ENCODE measurements at regions not wholly inside any gene's neighbourhood (a gene's known extent, or its start where the extent isn't known, plus 50 kb on each side); places are given as distances from the start of the nearest gene placed in this dataset.

DNA sequence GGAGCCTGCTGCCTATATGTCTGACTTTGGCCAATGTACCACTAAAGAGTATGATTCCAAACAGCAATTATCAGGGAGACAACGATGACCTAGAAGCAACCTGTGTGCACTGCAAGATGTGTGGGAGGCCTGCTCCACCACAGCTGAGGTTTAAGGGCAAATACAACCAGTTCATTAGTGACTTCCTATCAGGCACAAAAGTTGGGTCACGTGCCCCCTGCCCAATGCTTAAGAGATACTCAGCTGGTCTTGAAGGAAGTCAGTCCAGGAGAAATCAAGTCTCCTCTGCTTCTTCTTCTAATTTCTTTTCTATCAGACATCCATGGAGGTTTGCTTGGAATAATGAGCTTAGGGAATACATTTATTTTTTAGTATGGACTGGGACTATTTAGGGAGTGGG lies 296.0 kb downstream of the HLX start:
- TF ChIP-seq POLR2A (IDR thresholded peaks at IDR 0.05) (no peak), POLR2AphosphoS5 (IDR thresholded peaks at IDR 0.05) (no peak), EP300 (IDR thresholded peaks at IDR 0.05) (no peak)
- TF ChIP-seq, protein P1, sequence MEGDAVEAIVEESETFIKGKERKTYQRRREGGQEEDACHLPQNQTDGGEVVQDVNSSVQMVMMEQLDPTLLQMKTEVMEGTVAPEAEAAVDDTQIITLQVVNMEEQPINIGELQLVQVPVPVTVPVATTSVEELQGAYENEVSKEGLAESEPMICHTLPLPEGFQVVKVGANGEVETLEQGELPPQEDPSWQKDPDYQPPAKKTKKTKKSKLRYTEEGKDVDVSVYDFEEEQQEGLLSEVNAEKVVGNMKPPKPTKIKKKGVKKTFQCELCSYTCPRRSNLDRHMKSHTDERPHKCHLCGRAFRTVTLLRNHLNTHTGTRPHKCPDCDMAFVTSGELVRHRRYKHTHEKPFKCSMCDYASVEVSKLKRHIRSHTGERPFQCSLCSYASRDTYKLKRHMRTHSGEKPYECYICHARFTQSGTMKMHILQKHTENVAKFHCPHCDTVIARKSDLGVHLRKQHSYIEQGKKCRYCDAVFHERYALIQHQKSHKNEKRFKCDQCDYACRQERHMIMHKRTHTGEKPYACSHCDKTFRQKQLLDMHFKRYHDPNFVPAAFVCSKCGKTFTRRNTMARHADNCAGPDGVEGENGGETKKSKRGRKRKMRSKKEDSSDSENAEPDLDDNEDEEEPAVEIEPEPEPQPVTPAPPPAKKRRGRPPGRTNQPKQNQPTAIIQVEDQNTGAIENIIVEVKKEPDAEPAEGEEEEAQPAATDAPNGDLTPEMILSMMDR (IDR thresholded peaks at IDR 0.05), result no peak
- no peak for ATAC-seq (ENCODE audit: low FRiP score in 2 of 2)
- WGBS, 2 donors, result 73 to 86% methylated on average over 2 of the region's 2 CpGs

DNA sequence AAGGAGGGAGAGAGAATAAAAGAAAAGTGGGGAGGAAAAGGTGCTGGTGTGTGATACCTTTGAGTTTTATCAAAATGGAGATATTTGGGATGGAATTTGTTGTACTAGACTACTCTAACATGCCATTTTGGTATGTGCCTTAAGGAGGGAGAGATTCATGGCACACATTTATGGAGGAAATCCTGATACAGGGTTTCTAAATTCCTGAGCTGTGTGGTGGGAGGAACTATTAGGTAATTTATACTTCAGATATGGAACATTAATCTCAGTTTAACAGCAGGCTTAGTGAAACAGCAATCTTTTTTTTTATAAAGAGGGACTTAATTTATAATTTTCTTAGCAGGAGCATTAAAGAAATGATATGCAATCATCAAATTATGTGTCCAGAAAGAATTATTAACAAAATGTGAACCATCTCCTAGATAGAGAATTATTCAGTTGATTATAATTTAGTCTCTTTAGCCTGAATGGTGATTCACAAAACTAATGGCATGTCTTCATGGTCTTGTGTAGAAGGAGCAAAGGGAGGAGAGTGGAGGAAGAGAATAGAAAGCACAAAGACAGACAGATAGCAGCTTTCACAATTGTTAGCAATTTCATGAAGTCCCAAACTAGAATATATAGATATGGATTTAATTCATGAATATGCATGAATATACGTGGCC lies 301.6 kb downstream of the HLX start:
- ATAC-seq (ENCODE audit: low FRiP score in 2 of 2), result no peak
- no peak overlapping the region for H3K27ac ChIP-seq
- no peak overlapping the region for H3K4me3 ChIP-seq
- H3K36me3 ChIP-seq, result no peaks in the 10 kb centered on the region
- 88 to 92% methylated on average over 1 of the region's 1 CpG for WGBS, 2 donors
- no peak for TF ChIP-seq POLR2AphosphoS5 (IDR thresholded peaks at IDR 0.05)
- no peak for TF ChIP-seq POLR2A (IDR thresholded peaks at IDR 0.05)
- TF ChIP-seq, protein P1 (IDR thresholded peaks at IDR 0.05), result no peak
- no peak for TF ChIP-seq EP300 (IDR thresholded peaks at IDR 0.05)
- H3K27me3 ChIP-seq, result no peaks in the 10 kb centered on the region
- H3K9me3 ChIP-seq, result no peaks in the 10 kb centered on the region
- no peaks in the 10 kb centered on the region for H3K4me1 ChIP-seq
- no peak for DNase-seq

More for the DNA sequence above, 296.0 kb downstream of the HLX start:
- DNase-seq, result no peak
- Histone ChIP-seq H3K9me3 (no peaks in the 10 kb centered on the region), H3K36me3 (no peaks in the 10 kb centered on the region), H3K27ac (no peak overlapping the region), H3K4me1 (no peaks in the 10 kb centered on the region), H3K27me3 (no peaks in the 10 kb centered on the region), H3K4me3 (no peak overlapping the region)

DNA sequence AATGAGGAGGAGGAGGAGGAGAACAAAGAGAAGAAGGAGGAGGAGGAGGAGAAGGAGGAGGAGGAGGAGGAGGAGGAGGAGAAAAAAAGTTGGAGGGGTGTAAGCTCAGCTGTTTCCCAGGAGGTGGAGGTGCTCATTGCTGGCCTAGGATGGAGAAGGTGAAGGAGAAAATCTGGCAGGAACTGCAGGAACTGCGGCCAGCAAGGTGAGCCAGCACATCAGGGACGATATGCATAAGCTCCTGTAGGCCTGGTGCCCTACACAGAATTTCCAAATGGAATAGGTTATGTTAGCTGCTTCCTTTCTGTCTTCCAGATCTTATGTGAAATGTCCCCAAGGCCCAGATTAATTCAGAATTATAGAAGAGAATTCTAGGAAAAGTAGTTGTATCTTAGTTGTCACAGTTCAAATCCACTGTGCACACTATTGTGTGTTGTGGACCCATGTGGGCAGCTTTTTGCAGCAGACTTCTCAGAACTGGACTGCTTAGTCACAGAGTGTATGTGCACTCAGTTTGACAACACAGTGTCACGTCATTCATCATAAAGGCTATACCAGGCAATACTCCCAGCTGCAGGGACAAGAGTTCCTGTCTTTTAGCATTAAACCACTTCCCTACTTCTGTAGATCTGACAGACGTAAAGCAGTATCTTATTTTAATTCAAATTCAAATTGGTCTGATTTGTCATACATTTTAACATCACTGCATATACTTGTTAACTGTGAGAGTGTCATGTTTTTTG lies 303.7 kb downstream of the HLX start:
- H3K4me1 ChIP-seq, result peaks cover 0 to 3% (median 0%) of the 10 kb centered on the region in 4 donors
- no peaks in the 10 kb centered on the region for H3K9me3 ChIP-seq
- H3K27me3 ChIP-seq, result no peaks in the 10 kb centered on the region
- DNase-seq (peak in 1 of 2 donors; percentile 33), ATAC-seq (ENCODE audit: low FRiP score in 2 of 2) (peak; percentile 59 to 65)
- TF ChIP-seq POLR2AphosphoS5 (IDR thresholded peaks at IDR 0.05) (no peak), EP300 (IDR thresholded peaks at IDR 0.05) (no peak), POLR2A (IDR thresholded peaks at IDR 0.05) (no peak)
- TF ChIP-seq, protein P1 (IDR thresholded peaks at IDR 0.05), result no peak
- WGBS, 2 donors, result 71 to 73% methylated on average over 4 of the region's 4 CpGs
- H3K4me3 ChIP-seq, result no peak overlapping the region
- no peaks in the 10 kb centered on the region for H3K36me3 ChIP-seq
- no peak overlapping the region for H3K27ac ChIP-seq

- peaks cover 0 to 4% (median 0%) of the 10 kb centered on the region in 4 donors for H3K4me1 ChIP-seq
- TF ChIP-seq, protein P1 (IDR thresholded peaks at IDR 0.05), result no peak
- TF ChIP-seq EP300 (IDR thresholded peaks at IDR 0.05), result no peak
- no peak for TF ChIP-seq POLR2AphosphoS5 (IDR thresholded peaks at IDR 0.05)
- no peak for TF ChIP-seq POLR2A (IDR thresholded peaks at IDR 0.05)
- ATAC-seq (ENCODE audit: low FRiP score in 2 of 2) (no peak), DNase-seq (no peak)
- H3K9me3 ChIP-seq, result no peaks in the 10 kb centered on the region
- no peak overlapping the region for H3K27ac ChIP-seq
- H3K36me3 ChIP-seq, result no peaks in the 10 kb centered on the region
- H3K27me3 ChIP-seq, result no peaks in the 10 kb centered on the region
- H3K4me3 ChIP-seq, result no peak overlapping the region
- WGBS, 2 donors, result 56 to 65% methylated on average over 3 of the region's 3 CpGs
Observed at GRCh38 chr1:221184131-221184794, 305.0 kb downstream of the HLX start.

All from upper lobe of left lung (tissue), 6 donors.